ENCODE measurements at regions not wholly inside any gene's neighbourhood (a gene's known extent, or its start where the extent isn't known, plus 50 kb on each side); places are given as distances from the start of the nearest gene placed in this dataset.

- TF ChIP-seq, protein P1, sequence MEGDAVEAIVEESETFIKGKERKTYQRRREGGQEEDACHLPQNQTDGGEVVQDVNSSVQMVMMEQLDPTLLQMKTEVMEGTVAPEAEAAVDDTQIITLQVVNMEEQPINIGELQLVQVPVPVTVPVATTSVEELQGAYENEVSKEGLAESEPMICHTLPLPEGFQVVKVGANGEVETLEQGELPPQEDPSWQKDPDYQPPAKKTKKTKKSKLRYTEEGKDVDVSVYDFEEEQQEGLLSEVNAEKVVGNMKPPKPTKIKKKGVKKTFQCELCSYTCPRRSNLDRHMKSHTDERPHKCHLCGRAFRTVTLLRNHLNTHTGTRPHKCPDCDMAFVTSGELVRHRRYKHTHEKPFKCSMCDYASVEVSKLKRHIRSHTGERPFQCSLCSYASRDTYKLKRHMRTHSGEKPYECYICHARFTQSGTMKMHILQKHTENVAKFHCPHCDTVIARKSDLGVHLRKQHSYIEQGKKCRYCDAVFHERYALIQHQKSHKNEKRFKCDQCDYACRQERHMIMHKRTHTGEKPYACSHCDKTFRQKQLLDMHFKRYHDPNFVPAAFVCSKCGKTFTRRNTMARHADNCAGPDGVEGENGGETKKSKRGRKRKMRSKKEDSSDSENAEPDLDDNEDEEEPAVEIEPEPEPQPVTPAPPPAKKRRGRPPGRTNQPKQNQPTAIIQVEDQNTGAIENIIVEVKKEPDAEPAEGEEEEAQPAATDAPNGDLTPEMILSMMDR (conservative IDR thresholded peaks at IDR 0.05; ENCODE audit: low read length): no peak
- TF ChIP-seq EZH2phosphoT487 (IDR thresholded peaks at IDR 0.05; ENCODE audit: borderline replicate concordance, low read depth, low read length): no peak
Observed at GRCh38 chr2:126836761-126837679, 61.7 kb upstream of the TEX51 start.

Data from OCI-LY7 (cell line).